ENCODE measurements at regions not wholly inside any gene's neighbourhood (a gene's known extent, or its start where the extent isn't known, plus 50 kb on each side); places are given as distances from the start of the nearest gene placed in this dataset.

- H3K9me3 ChIP-seq (ENCODE audit: control extremely low read depth in 1 of 3, control insufficient read depth in 2 of 3, insufficient read depth in 1 of 3, low read length in 2 of 3): no peaks in the 10 kb centered on the region
- no peak overlapping the region for H3K4me3 Mint-ChIP-seq
- no peaks in the 10 kb centered on the region for H3K4me1 Mint-ChIP-seq
- peaks cover 53% of the 10 kb centered on the region for H3K27me3 Mint-ChIP-seq
- no peak overlapping the region for H3K4me3 ChIP-seq (ENCODE audit: control extremely low read depth in 1 of 5, extremely low read depth in 1 of 5, insufficient read depth in 1 of 5, low read depth in 2 of 5, low read length in 4 of 5)
- no peak for DNase-seq
- H3K36me3 ChIP-seq (replicated peaks in 1 of 2; ENCODE audit: control extremely low read depth in 1 of 2, control insufficient read depth in 1 of 2, extremely low read depth in 1 of 2, insufficient read depth in 2 of 2, low read length in 1 of 2): no peaks in the 10 kb centered on the region
- no peak overlapping the region for H3K4me2 ChIP-seq (replicated peaks; ENCODE audit: low read depth, low read length, poor library complexity, severe bottlenecking)
- intact Hi-C loops (cut with micrococcal nuclease): no loop called here
- no peak overlapping the region for H2AFZ ChIP-seq (ENCODE audit: insufficient read depth, low read depth, low read length, poor library complexity, severe bottlenecking)
- TF ChIP-seq CTCF (IDR thresholded peaks at IDR 0.05) (no peak), EZH2 (IDR thresholded peaks at IDR 0.05; ENCODE audit: borderline replicate concordance, insufficient read depth, low read depth, low read length, poor library complexity, severe bottlenecking) (no peak)
- no peaks in the 10 kb centered on the region for H3K4me1 ChIP-seq (ENCODE audit: control insufficient read depth in 2 of 2, insufficient read depth in 2 of 2, low read length in 2 of 2)
- peaks cover 0 to 11% (median 3%) of the 10 kb centered on the region in 4 experiments for H3K27me3 ChIP-seq (replicated peaks in 1 of 4; ENCODE audit: control extremely low read depth in 1 of 4, control insufficient read depth in 3 of 4, insufficient read depth in 4 of 4, low read length in 3 of 4)
- no peak overlapping the region for H3K27ac Mint-ChIP-seq
- CTCF ChIA-PET: no interaction called here
- no peaks in the 10 kb centered on the region for H3K79me2 ChIP-seq (ENCODE audit: control insufficient read depth, insufficient read depth, low read length)
- no peaks in the 10 kb centered on the region for H4K20me1 ChIP-seq (ENCODE audit: control insufficient read depth, insufficient read depth, low read length, poor library complexity, severe bottlenecking)
- H3K9me3 Mint-ChIP-seq (ENCODE audit: insufficient read depth): peaks cover 8% of the 10 kb centered on the region
- no peak overlapping the region for H3K27ac ChIP-seq (ENCODE audit: low read length in 2 of 2)
- no peak for ATAC-seq (ENCODE audit: low read depth)
- H3K9ac ChIP-seq (ENCODE audit: low read length): no peak overlapping the region
- POLR2A ChIA-PET: no interaction called here
- 94% methylated on average over 5 of the region's 6 CpGs for WGBS (ENCODE audit: insufficient coverage)
Measured at GRCh38 chr7:26574476-26574875, 282.8 kb downstream of the SNX10 start.

GRCh38 chr7:26580064-26580591 lies 284.3 kb downstream of the SKAP2 start:
- H3K4me1 Mint-ChIP-seq: no peaks in the 10 kb centered on the region
- CTCF ChIA-PET: interaction anchor here (0.9 kb wide), 1 partner anchor 687 kb away, joined by 3 read pairs; no protein-coding TSS in a partner anchor
- Histone ChIP-seq H3K4me2 (replicated peaks; ENCODE audit: low read depth, low read length, poor library complexity, severe bottlenecking) (no peak overlapping the region), H3K79me2 (ENCODE audit: control insufficient read depth, insufficient read depth, low read length) (no peaks in the 10 kb centered on the region), H3K9me3 (ENCODE audit: control extremely low read depth in 1 of 3, control insufficient read depth in 2 of 3, insufficient read depth in 1 of 3, low read length in 2 of 3) (no peaks in the 10 kb centered on the region), H3K27ac (ENCODE audit: low read length in 2 of 2) (no peak overlapping the region), H4K20me1 (ENCODE audit: control insufficient read depth, insufficient read depth, low read length, poor library complexity, severe bottlenecking) (no peaks in the 10 kb centered on the region), H3K27me3 (replicated peaks in 1 of 4; ENCODE audit: control extremely low read depth in 1 of 4, control insufficient read depth in 3 of 4, insufficient read depth in 4 of 4, low read length in 3 of 4) (peaks cover 0 to 9% (median 4%) of the 10 kb centered on the region in 4 experiments), H3K4me3 (ENCODE audit: control extremely low read depth in 1 of 5, extremely low read depth in 1 of 5, insufficient read depth in 1 of 5, low read depth in 2 of 5, low read length in 4 of 5) (no peak overlapping the region), H2AFZ (ENCODE audit: insufficient read depth, low read depth, low read length, poor library complexity, severe bottlenecking) (no peak overlapping the region), H3K4me1 (ENCODE audit: control insufficient read depth in 2 of 2, insufficient read depth in 2 of 2, low read length in 2 of 2) (no peaks in the 10 kb centered on the region), H3K9ac (ENCODE audit: low read length) (no peak overlapping the region), H3K36me3 (replicated peaks in 1 of 2; ENCODE audit: control extremely low read depth in 1 of 2, control insufficient read depth in 1 of 2, extremely low read depth in 1 of 2, insufficient read depth in 2 of 2, low read length in 1 of 2) (no peaks in the 10 kb centered on the region)
- intact Hi-C loops (cut with micrococcal nuclease): no loop called here
- POLR2A ChIA-PET: no interaction called here
- DNase-seq: no peak
- peaks cover 67% of the 10 kb centered on the region for H3K27me3 Mint-ChIP-seq
- no peak for ATAC-seq (ENCODE audit: low read depth)
- WGBS (ENCODE audit: insufficient coverage): 100% methylated on average over 2 of the region's 4 CpGs
- no peak overlapping the region for H3K4me3 Mint-ChIP-seq
- no peak for TF ChIP-seq EZH2 (IDR thresholded peaks at IDR 0.05; ENCODE audit: borderline replicate concordance, insufficient read depth, low read depth, low read length, poor library complexity, severe bottlenecking)
- TF ChIP-seq CTCF (IDR thresholded peaks at IDR 0.05): no peak
- H3K9me3 Mint-ChIP-seq (ENCODE audit: insufficient read depth): no peaks in the 10 kb centered on the region
- no peak overlapping the region for H3K27ac Mint-ChIP-seq

Measured in B cell (primary cell).